GM23338 (cell line): ENCODE measurements at regions not wholly inside any gene's neighbourhood (a gene's known extent, or its start where the extent isn't known, plus 50 kb on each side); places are given as distances from the start of the nearest gene placed in this dataset.

Experiments used
- ATAC-seq: fragments of 200-7000 bp; cut with Tn5 transposase; 3 replicates; pipeline ENCODE4 v1.9.1; 2020
- DNase-seq: peaks from one replicate; pipeline ENCODE4 v3.0.0-alpha.2; 2015; ENCODE audit warnings: low spot score
- H2AFZ ChIP-seq: fragments of 200-600 bp; sonication (generic); 2 replicates; pipeline ENCODE4 v1.8.0; 2016; ENCODE audit warnings: antibody characterized with exemption, mild to moderate bottlenecking, moderate library complexity
- H3F3A ChIP-seq: fragments of 200-600 bp; sonication (generic); replicated peaks from 2 replicates; pipeline ENCODE4 v1.8.0; 2017; ENCODE audit warnings: antibody characterized with exemption, mixed run types, low read depth
- H3K27ac ChIP-seq: fragments of 200-600 bp; sonication (generic); 2 replicates; pipeline ENCODE4 v1.6.1; 2016; ENCODE audit warnings: low read depth
- H3K27me3 ChIP-seq: fragments of 200-600 bp; sonication (generic); 2 replicates; pipeline ENCODE4 v1.8.0; 2016; ENCODE audit warnings: mild to moderate bottlenecking, mixed run types, moderate library complexity; ENCODE audit not compliant: insufficient read depth
- H3K36me3 ChIP-seq: fragments of 200-600 bp; sonication (generic); 2 replicates; pipeline ENCODE4 v1.8.0; 2016; ENCODE audit warnings: mild to moderate bottlenecking; ENCODE audit not compliant: insufficient read depth
- H3K4me1 ChIP-seq: fragments of 200-600 bp; sonication (generic); 2 replicates; pipeline ENCODE4 v1.8.0; 2016; ENCODE audit warnings: mild to moderate bottlenecking, moderate library complexity; ENCODE audit not compliant: insufficient read depth
- H3K4me2 ChIP-seq: fragments of 200-600 bp; sonication (generic); 2 replicates; pipeline ENCODE4 v1.7.1; 2017; ENCODE audit warnings: mixed run types
- H3K4me3 ChIP-seq: fragments of 200-600 bp; sonication (generic); 2 replicates; pipeline ENCODE4 v1.6.1; 2016; ENCODE audit warnings: mixed run types
- H3K79me2 ChIP-seq: fragments of 200-600 bp; sonication (generic); replicated peaks from 2 replicates; pipeline ENCODE4 v1.8.0; 2017; ENCODE audit warnings: mild to moderate bottlenecking; ENCODE audit not compliant: insufficient read depth
- H3K9me2 ChIP-seq: fragments of 200-600 bp; sonication (generic); 2 replicates; pipeline ENCODE4 v1.8.0; 2017; ENCODE audit not compliant: insufficient read depth
- H4K20me1 ChIP-seq: fragments of 200-600 bp; sonication (generic); replicated peaks from 2 replicates; pipeline ENCODE4 v1.8.0; 2017; ENCODE audit warnings: mild to moderate bottlenecking; ENCODE audit not compliant: insufficient read depth
- H3K27ac Mint-ChIP-seq: 2 replicates; pipeline ENCODE4 v1.8.0; 2020; ENCODE audit warnings: inconsistent platforms, mild to moderate bottlenecking, moderate library complexity, mixed read lengths
- H3K27me3 Mint-ChIP-seq: 3 replicates; pipeline ENCODE4 v1.8.0; 2022; ENCODE audit warnings: low read depth, mild to moderate bottlenecking, moderate library complexity, mixed read lengths, inconsistent platforms; ENCODE audit not compliant: insufficient read depth, poor library complexity
- H3K36me3 Mint-ChIP-seq: 3 replicates; pipeline ENCODE4 v1.8.0; 2021; ENCODE audit warnings: low read depth, mild to moderate bottlenecking, inconsistent platforms, moderate library complexity, mixed read lengths
- H3K4me1 Mint-ChIP-seq: 3 replicates; pipeline ENCODE4 v1.8.0; 2020; ENCODE audit warnings: mild to moderate bottlenecking, inconsistent platforms, mixed read lengths
- H3K4me3 Mint-ChIP-seq: 3 replicates; pipeline ENCODE4 v1.8.0; 2021; ENCODE audit warnings: moderate library complexity, mild to moderate bottlenecking, inconsistent platforms, mixed read lengths
- H3K9me3 Mint-ChIP-seq: 3 replicates; pipeline ENCODE4 v1.8.0; 2020; ENCODE audit warnings: moderate library complexity, mild to moderate bottlenecking, inconsistent platforms, mixed read lengths
- EZH2 ChIP-seq: fragments of 200-600 bp; sonication (generic); IDR thresholded peaks from one replicate; pipeline ENCODE4 v1.8.0; 2017; ENCODE audit warnings: antibody characterized with exemption, mild to moderate bottlenecking, low read depth; ENCODE audit not compliant: unreplicated experiment
- EZH2phosphoT487 ChIP-seq: fragments of 200-600 bp; sonication (generic); IDR thresholded peaks from one replicate; pipeline ENCODE4 v1.8.1; 2018; ENCODE audit warnings: antibody characterized with exemption; ENCODE audit not compliant: unreplicated experiment
- NANOG ChIP-seq: IDR thresholded peaks from 2 replicates; pipeline ENCODE4 v1.6.1; 2016; ENCODE audit warnings: antibody characterized with exemption, borderline replicate concordance
- POLR2AphosphoS5 ChIP-seq: IDR thresholded peaks from 2 replicates; pipeline ENCODE4 v1.6.1; 2016; ENCODE audit warnings: antibody characterized with exemption, low read depth
- STAT1 ChIP-seq: IDR thresholded peaks from one replicate; pipeline ENCODE4 v1.6.1; 2016; ENCODE audit warnings: antibody characterized with exemption; ENCODE audit not compliant: unreplicated experiment
- ZNF331 ChIP-seq: fragments of 250-450 bp; sonication (Bioruptor Pico); IDR thresholded peaks from 2 replicates; pipeline ENCODE4 v1.5.0; 2020; ENCODE audit warnings: low read depth, mild to moderate bottlenecking, moderate library complexity
- TF ChIP-seq, protein P1 (sequence below): fragments of 250-450 bp; sonication (Bioruptor Pico); IDR thresholded peaks from 2 replicates; pipeline ENCODE4 v1.5.0; 2020; ENCODE audit warnings: mild to moderate bottlenecking, moderate library complexity
- TF ChIP-seq, protein P2 (sequence below), 2 experiments: fragments of 200-600 bp in 1 of 2; sonication (generic) in 1 of 2; conservative IDR thresholded peaks; 2 replicates each; pipeline versions ENCODE4 v1.5.1 to v1.6.1; 2016 to 2017; ENCODE audit warnings: antibody characterized with exemption in 2 of 2, low read depth in 2 of 2, mild to moderate bottlenecking in 2 of 2, moderate library complexity in 1 of 2
- TF ChIP-seq, protein P3 (sequence below): IDR thresholded peaks from one replicate; pipeline ENCODE4 v1.6.1; 2018; ENCODE audit warnings: antibody characterized with exemption; ENCODE audit not compliant: unreplicated experiment

DNA sequence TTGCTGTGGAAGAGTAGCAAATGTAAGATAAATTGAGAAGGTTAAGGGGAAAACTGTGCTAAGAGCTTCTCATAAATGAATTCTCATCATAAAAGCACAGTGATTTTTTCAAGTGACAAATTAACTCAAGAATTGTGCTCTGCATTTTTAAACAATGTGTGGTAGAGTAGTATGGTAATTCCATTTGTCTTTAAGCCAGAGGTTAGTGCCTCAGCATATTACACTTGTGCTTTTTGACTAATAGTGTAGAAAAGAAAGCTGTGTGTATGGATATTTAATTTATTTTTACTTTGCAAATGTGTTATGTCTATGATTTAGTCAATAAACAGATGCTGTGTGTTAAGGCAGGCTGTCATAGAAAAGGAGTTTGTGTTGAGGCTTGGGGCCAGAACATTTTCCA, 61.0 kb downstream of the FHIP1A start (continued):
- TF ChIP-seq, protein P1, sequence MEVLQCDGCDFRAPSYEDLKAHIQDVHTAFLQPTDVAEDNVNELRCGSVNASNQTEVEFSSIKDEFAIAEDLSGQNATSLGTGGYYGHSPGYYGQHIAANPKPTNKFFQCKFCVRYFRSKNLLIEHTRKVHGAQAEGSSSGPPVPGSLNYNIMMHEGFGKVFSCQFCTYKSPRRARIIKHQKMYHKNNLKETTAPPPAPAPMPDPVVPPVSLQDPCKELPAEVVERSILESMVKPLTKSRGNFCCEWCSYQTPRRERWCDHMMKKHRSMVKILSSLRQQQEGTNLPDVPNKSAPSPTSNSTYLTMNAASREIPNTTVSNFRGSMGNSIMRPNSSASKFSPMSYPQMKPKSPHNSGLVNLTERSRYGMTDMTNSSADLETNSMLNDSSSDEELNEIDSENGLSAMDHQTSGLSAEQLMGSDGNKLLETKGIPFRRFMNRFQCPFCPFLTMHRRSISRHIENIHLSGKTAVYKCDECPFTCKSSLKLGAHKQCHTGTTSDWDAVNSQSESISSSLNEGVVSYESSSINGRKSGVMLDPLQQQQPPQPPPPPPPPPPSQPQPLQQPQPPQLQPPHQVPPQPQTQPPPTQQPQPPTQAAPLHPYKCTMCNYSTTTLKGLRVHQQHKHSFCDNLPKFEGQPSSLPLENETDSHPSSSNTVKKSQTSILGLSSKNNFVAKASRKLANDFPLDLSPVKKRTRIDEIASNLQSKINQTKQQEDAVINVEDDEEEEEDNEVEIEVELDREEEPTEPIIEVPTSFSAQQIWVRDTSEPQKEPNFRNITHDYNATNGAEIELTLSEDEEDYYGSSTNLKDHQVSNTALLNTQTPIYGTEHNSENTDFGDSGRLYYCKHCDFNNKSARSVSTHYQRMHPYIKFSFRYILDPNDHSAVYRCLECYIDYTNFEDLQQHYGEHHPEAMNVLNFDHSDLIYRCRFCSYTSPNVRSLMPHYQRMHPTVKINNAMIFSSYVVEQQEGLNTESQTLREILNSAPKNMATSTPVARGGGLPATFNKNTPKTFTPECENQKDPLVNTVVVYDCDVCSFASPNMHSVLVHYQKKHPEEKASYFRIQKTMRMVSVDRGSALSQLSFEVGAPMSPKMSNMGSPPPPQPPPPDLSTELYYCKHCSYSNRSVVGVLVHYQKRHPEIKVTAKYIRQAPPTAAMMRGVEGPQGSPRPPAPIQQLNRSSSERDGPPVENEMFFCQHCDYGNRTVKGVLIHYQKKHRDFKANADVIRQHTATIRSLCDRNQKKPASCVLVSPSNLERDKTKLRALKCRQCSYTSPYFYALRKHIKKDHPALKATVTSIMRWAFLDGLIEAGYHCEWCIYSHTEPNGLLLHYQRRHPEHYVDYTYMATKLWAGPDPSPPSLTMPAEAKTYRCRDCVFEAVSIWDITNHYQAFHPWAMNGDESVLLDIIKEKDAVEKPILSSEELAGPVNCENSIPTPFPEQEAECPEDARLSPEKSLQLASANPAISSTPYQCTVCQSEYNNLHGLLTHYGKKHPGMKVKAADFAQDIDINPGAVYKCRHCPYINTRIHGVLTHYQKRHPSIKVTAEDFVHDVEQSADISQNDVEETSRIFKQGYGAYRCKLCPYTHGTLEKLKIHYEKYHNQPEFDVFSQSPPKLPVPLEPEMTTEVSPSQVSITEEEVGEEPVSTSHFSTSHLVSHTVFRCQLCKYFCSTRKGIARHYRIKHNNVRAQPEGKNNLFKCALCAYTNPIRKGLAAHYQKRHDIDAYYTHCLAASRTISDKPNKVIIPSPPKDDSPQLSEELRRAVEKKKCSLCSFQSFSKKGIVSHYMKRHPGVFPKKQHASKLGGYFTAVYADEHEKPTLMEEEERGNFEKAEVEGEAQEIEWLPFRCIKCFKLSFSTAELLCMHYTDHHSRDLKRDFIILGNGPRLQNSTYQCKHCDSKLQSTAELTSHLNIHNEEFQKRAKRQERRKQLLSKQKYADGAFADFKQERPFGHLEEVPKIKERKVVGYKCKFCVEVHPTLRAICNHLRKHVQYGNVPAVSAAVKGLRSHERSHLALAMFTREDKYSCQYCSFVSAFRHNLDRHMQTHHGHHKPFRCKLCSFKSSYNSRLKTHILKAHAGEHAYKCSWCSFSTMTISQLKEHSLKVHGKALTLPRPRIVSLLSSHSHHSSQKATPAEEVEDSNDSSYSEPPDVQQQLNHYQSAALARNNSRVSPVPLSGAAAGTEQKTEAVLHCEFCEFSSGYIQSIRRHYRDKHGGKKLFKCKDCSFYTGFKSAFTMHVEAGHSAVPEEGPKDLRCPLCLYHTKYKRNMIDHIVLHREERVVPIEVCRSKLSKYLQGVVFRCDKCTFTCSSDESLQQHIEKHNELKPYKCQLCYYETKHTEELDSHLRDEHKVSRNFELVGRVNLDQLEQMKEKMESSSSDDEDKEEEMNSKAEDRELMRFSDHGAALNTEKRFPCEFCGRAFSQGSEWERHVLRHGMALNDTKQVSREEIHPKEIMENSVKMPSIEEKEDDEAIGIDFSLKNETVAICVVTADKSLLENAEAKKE = no peak

DNA sequence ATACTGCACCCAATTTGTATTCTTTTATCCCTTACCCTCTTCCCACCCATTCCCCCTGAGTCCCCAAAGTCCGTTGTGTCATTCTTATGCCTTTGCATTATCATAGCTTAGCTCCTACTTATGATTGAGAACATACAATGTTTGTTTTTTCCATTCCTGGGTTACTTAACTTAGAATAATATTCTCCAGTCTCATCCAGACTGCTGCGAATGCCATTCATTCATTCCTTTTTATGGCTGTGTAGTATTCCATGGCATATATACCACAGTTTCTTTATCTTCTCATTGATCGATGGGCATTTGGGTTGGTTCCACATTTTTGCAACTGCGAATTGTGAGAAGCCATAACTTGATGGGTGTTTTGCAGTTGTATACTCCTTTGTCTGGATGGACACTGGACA, 62.8 kb downstream of the FHIP1A start:
- DNase-seq (no peak), ATAC-seq (no peak)
- Mint-ChIP-seq H3K4me1 (peaks cover 54% of the 10 kb centered on the region), H3K4me3 (no peak overlapping the region), H3K27me3 (no peaks in the 10 kb centered on the region), H3K36me3 (peaks cover 7% of the 10 kb centered on the region), H3K27ac (no peak overlapping the region), H3K9me3 (no peaks in the 10 kb centered on the region)
- Histone ChIP-seq H4K20me1 (no peaks in the 10 kb centered on the region), H3K27ac (no peak overlapping the region), H3K9me2 (0 out of 2 replicates have a peak, but pooled peaks cover 4% of the 10 kb centered on the region), H3K36me3 (no peaks in the 10 kb centered on the region), H3K27me3 (no peaks in the 10 kb centered on the region), H2AFZ (no peak overlapping the region), H3K79me2 (peaks cover 93% of the 10 kb centered on the region), H3K4me1 (peaks cover 68% of the 10 kb centered on the region), H3F3A (no peaks in the 10 kb centered on the region), H3K4me2 (no peak overlapping the region), H3K4me3 (no peak overlapping the region)
- TF ChIP-seq POLR2AphosphoS5 (no peak), ZNF331 (CRISPR knock-in tag) (no peak), STAT1 (no peak), NANOG (no peak), EZH2phosphoT487 (no peak), EZH2 (no peak)
- TF ChIP-seq, protein P2, sequence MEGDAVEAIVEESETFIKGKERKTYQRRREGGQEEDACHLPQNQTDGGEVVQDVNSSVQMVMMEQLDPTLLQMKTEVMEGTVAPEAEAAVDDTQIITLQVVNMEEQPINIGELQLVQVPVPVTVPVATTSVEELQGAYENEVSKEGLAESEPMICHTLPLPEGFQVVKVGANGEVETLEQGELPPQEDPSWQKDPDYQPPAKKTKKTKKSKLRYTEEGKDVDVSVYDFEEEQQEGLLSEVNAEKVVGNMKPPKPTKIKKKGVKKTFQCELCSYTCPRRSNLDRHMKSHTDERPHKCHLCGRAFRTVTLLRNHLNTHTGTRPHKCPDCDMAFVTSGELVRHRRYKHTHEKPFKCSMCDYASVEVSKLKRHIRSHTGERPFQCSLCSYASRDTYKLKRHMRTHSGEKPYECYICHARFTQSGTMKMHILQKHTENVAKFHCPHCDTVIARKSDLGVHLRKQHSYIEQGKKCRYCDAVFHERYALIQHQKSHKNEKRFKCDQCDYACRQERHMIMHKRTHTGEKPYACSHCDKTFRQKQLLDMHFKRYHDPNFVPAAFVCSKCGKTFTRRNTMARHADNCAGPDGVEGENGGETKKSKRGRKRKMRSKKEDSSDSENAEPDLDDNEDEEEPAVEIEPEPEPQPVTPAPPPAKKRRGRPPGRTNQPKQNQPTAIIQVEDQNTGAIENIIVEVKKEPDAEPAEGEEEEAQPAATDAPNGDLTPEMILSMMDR (conservative IDR thresholded peaks at IDR 0.05; ENCODE audit: low read depth in 2 of 2) = no peak
- TF ChIP-seq, protein P3, sequence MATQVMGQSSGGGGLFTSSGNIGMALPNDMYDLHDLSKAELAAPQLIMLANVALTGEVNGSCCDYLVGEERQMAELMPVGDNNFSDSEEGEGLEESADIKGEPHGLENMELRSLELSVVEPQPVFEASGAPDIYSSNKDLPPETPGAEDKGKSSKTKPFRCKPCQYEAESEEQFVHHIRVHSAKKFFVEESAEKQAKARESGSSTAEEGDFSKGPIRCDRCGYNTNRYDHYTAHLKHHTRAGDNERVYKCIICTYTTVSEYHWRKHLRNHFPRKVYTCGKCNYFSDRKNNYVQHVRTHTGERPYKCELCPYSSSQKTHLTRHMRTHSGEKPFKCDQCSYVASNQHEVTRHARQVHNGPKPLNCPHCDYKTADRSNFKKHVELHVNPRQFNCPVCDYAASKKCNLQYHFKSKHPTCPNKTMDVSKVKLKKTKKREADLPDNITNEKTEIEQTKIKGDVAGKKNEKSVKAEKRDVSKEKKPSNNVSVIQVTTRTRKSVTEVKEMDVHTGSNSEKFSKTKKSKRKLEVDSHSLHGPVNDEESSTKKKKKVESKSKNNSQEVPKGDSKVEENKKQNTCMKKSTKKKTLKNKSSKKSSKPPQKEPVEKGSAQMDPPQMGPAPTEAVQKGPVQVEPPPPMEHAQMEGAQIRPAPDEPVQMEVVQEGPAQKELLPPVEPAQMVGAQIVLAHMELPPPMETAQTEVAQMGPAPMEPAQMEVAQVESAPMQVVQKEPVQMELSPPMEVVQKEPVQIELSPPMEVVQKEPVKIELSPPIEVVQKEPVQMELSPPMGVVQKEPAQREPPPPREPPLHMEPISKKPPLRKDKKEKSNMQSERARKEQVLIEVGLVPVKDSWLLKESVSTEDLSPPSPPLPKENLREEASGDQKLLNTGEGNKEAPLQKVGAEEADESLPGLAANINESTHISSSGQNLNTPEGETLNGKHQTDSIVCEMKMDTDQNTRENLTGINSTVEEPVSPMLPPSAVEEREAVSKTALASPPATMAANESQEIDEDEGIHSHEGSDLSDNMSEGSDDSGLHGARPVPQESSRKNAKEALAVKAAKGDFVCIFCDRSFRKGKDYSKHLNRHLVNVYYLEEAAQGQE = no peak
